ENCODE measurements at regions not wholly inside any gene's neighbourhood (a gene's known extent, or its start where the extent isn't known, plus 50 kb on each side); places are given as distances from the start of the nearest gene placed in this dataset.

DNA sequence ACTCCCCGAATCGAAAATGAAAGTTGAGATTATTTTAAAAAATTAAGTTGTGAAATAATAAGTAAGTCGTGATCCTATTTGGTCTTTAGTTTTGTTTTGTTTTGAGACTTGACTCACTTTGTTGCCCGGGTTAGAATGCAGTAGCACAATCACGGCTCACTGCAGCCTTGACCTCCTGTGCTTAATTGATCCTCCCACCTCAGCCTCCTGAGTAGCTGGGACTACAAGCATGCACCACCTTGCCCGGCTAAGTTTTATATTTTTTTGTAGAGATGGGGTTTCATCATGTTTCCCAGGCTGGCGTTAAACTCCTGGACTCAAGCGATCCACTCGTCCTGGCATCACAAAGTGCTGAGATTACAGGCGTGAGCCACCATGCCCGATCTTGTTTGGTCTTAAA lies 326.2 kb downstream of the MYCN start:
- Histone ChIP-seq H3K27ac (ENCODE audit: low read depth, low read length) (no peak overlapping the region), H3K9ac (ENCODE audit: low read depth, low read length) (no peak overlapping the region), H3K4me1 (ENCODE audit: insufficient read depth, low read length) (peaks cover 6% of the 10 kb centered on the region; the same call in 1 of the 2 replicates), H3K27me3 (ENCODE audit: insufficient read depth, low read length) (no peaks in the 10 kb centered on the region), H3K36me3 (ENCODE audit: insufficient read depth, low read length) (no peaks in the 10 kb centered on the region), H3K9me3 (ENCODE audit: insufficient read depth, low read depth, low read length) (no peaks in the 10 kb centered on the region), H3K4me3 (ENCODE audit: low read length) (no peak overlapping the region)
- WGBS = 95% methylated on average over 11 of the region's 11 CpGs

GRCh38 chr2:16264931-16265540 lies 324.7 kb downstream of the MYCN start:
- no peak overlapping the region for H3K9ac ChIP-seq (ENCODE audit: low read depth, low read length)
- no peaks in the 10 kb centered on the region for H3K36me3 ChIP-seq (ENCODE audit: insufficient read depth, low read length)
- no peaks in the 10 kb centered on the region for H3K27me3 ChIP-seq (ENCODE audit: insufficient read depth, low read length)
- WGBS = 90% methylated on average over 4 of the region's 4 CpGs
- no peak overlapping the region for H3K4me3 ChIP-seq (ENCODE audit: low read length)
- peaks cover 6% of the 10 kb centered on the region; the same call in 1 of the 2 replicates for H3K4me1 ChIP-seq (ENCODE audit: insufficient read depth, low read length)
- H3K9me3 ChIP-seq (ENCODE audit: insufficient read depth, low read depth, low read length) = no peaks in the 10 kb centered on the region
- no peak overlapping the region for H3K27ac ChIP-seq (ENCODE audit: low read depth, low read length)

DNA sequence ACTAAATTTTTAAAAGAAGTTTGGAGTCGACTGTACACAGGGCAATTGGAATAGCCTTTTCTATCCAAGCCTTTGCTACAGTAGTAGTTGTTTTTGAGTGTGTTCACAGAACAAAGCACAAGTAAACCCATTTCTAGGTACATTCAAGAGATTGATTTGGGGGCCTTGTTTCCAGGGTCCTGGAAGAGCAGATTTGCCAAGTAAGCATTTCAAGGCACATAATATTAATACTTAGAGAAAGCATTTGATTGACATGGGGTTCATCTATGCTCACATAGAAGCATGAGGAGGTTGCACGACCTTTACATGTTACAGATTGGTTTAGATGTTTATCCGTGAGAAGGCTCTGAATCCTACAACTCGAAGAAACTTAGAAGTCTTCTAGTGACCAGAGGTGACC lies 324.1 kb downstream of the MYCN start:
- no peaks in the 10 kb centered on the region for H3K36me3 ChIP-seq (ENCODE audit: insufficient read depth, low read length)

DNA sequence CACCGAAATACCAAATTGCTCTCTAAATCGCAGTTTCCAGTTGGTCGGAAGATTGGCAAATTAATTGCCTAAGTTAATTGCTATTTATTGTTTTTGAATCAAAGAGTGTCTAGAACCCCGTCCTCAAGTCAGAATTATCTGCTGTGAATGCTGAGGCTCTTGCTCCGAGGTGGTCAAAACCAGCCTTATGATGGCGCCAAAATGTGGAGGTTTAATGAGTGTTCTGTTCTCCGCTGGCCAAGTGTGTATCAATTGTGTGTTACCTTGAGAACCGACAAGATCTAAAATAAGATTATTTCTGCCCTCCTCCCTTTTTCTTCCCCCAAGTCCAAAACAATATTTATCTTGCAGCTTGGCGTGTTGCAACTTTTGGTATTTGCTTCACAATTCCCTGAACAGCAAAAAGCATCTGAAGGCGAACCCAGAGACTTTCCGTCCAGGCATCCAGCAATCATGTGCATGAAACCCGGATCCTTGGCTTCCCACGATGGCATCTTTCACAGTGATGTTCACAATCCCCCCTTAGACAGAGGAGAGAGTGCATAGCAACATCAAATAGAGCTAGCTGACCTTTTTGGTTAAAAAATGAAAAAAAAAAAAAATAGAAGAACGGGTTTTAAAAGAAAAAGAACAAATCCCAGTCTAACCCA lies 323.0 kb downstream of the MYCN start:
- Histone ChIP-seq H3K9ac (ENCODE audit: low read depth, low read length) (no peak overlapping the region), H3K4me1 (ENCODE audit: insufficient read depth, low read length) (peaks cover 6% of the 10 kb centered on the region; the same call in 1 of the 2 replicates)
- 93% methylated on average over 13 of the region's 14 CpGs for WGBS

More for the DNA sequence above, 324.1 kb downstream of the MYCN start:
- no peak overlapping the region for H3K4me3 ChIP-seq (ENCODE audit: low read length)
- H3K9ac ChIP-seq (ENCODE audit: low read depth, low read length) = no peak overlapping the region
- no peaks in the 10 kb centered on the region for H3K27me3 ChIP-seq (ENCODE audit: insufficient read depth, low read length)
- no peak overlapping the region for H3K27ac ChIP-seq (ENCODE audit: low read depth, low read length)
- peaks cover 6% of the 10 kb centered on the region; the same call in 1 of the 2 replicates for H3K4me1 ChIP-seq (ENCODE audit: insufficient read depth, low read length)
- WGBS = 97% methylated on average over 3 of the region's 4 CpGs
- H3K9me3 ChIP-seq (ENCODE audit: insufficient read depth, low read depth, low read length) = no peaks in the 10 kb centered on the region

GRCh38 chr2:16262526-16263178 lies 322.3 kb downstream of the MYCN start:
- Histone ChIP-seq H3K36me3 (ENCODE audit: insufficient read depth, low read length) (no peaks in the 10 kb centered on the region), H3K9me3 (ENCODE audit: insufficient read depth, low read depth, low read length) (no peaks in the 10 kb centered on the region), H3K4me3 (ENCODE audit: low read length) (no peak overlapping the region), H3K27ac (ENCODE audit: low read depth, low read length) (no peak overlapping the region), H3K9ac (ENCODE audit: low read depth, low read length) (no peak overlapping the region), H3K27me3 (ENCODE audit: insufficient read depth, low read length) (no peaks in the 10 kb centered on the region), H3K4me1 (ENCODE audit: insufficient read depth, low read length) (peaks cover 6% of the 10 kb centered on the region; the same call in 1 of the 2 replicates)
- 91% methylated on average over 11 of the region's 11 CpGs for WGBS

More for the DNA sequence above, 323.0 kb downstream of the MYCN start:
- Histone ChIP-seq H3K9me3 (ENCODE audit: insufficient read depth, low read depth, low read length) (no peaks in the 10 kb centered on the region), H3K27me3 (ENCODE audit: insufficient read depth, low read length) (no peaks in the 10 kb centered on the region), H3K4me3 (ENCODE audit: low read length) (no peak overlapping the region), H3K27ac (ENCODE audit: low read depth, low read length) (no peak overlapping the region), H3K36me3 (ENCODE audit: insufficient read depth, low read length) (no peaks in the 10 kb centered on the region)

- no peak overlapping the region for H3K27ac ChIP-seq (ENCODE audit: low read depth, low read length)
- peaks cover 6% of the 10 kb centered on the region; the same call in 1 of the 2 replicates for H3K4me1 ChIP-seq (ENCODE audit: insufficient read depth, low read length)
- H3K36me3 ChIP-seq (ENCODE audit: insufficient read depth, low read length) = no peaks in the 10 kb centered on the region
- no peak overlapping the region for H3K9ac ChIP-seq (ENCODE audit: low read depth, low read length)
- H3K4me3 ChIP-seq (ENCODE audit: low read length) = no peak overlapping the region
- no peaks in the 10 kb centered on the region for H3K9me3 ChIP-seq (ENCODE audit: insufficient read depth, low read depth, low read length)
- 96% methylated on average over 2 of the region's 2 CpGs for WGBS
- no peaks in the 10 kb centered on the region for H3K27me3 ChIP-seq (ENCODE audit: insufficient read depth, low read length)
These were observed 321.4 kb downstream of the MYCN start for GRCh38 chr2:16261791-16262190.

- no peaks in the 10 kb centered on the region for H3K9me3 ChIP-seq (ENCODE audit: insufficient read depth, low read depth, low read length)
- no peak overlapping the region for H3K4me3 ChIP-seq (ENCODE audit: low read length)
- H3K4me1 ChIP-seq (ENCODE audit: insufficient read depth, low read length) = peaks cover 6% of the 10 kb centered on the region; the same call in 1 of the 2 replicates
- no peak overlapping the region for H3K27ac ChIP-seq (ENCODE audit: low read depth, low read length)
- H3K27me3 ChIP-seq (ENCODE audit: insufficient read depth, low read length) = no peaks in the 10 kb centered on the region
- H3K36me3 ChIP-seq (ENCODE audit: insufficient read depth, low read length) = no peaks in the 10 kb centered on the region
- 94% methylated on average over 3 of the region's 3 CpGs for WGBS
- no peak overlapping the region for H3K9ac ChIP-seq (ENCODE audit: low read depth, low read length)
These were observed 320.7 kb downstream of the MYCN start for GRCh38 chr2:16261071-16261470.

DNA sequence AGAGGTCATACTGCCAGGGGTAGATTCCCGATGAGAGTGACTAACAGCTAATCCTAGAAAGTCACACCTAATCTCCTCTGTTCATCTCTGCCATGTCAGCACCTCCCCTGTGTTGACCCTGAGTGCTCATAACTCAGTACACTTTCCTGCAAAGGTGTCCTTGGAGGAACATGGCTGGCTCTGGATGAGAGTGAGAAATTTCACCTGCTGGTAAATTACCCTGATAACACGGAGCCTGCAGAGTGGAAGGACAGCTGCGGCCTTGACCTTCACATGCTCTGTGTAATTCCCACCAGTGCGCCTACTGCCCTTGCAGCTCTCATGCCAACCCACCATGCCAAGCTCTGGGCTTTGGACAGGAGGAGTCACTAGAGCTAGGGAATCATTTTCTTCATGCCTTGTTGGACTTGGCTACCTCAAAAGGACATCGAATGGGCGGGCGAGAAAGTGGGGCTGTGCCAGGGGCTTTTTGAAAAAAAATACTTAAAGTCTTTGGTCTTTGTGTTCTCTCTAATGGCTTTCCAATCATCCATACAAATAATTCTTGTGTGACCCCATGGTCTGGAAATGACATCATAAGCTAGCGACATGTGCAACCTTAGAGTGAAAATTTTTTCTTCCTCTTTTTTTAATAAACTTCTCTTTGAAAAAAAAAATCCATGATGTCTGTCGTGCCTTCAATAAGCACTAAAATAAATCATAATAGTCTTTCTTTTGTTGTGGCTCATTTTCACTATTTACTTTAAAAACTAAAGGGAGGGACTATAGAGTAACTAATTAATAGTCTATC lies 319.9 kb downstream of the MYCN start:
- Histone ChIP-seq H3K4me3 (ENCODE audit: low read length) (no peak overlapping the region), H3K4me1 (ENCODE audit: insufficient read depth, low read length) (peaks cover 6% of the 10 kb centered on the region; the same call in 1 of the 2 replicates), H3K9me3 (ENCODE audit: insufficient read depth, low read depth, low read length) (no peaks in the 10 kb centered on the region), H3K27ac (ENCODE audit: low read depth, low read length) (no peak overlapping the region), H3K27me3 (ENCODE audit: insufficient read depth, low read length) (no peaks in the 10 kb centered on the region), H3K36me3 (ENCODE audit: insufficient read depth, low read length) (no peaks in the 10 kb centered on the region), H3K9ac (ENCODE audit: low read depth, low read length) (no peak overlapping the region)
- 95% methylated on average over 8 of the region's 9 CpGs for WGBS

- Histone ChIP-seq H3K27me3 (ENCODE audit: insufficient read depth, low read length) (no peaks in the 10 kb centered on the region), H3K36me3 (ENCODE audit: insufficient read depth, low read length) (no peaks in the 10 kb centered on the region), H3K27ac (ENCODE audit: low read depth, low read length) (no peak overlapping the region), H3K4me3 (ENCODE audit: low read length) (no peak overlapping the region), H3K9ac (ENCODE audit: low read depth, low read length) (no peak overlapping the region), H3K4me1 (ENCODE audit: insufficient read depth, low read length) (peaks cover 6% of the 10 kb centered on the region; the same call in 1 of the 2 replicates), H3K9me3 (ENCODE audit: insufficient read depth, low read depth, low read length) (0 out of 2 replicates have a peak, but pooled peaks cover 2% of the 10 kb centered on the region)
- WGBS = 90% methylated on average over 1 of the region's 1 CpG
These were observed 318.7 kb downstream of the MYCN start for GRCh38 chr2:16259010-16259409.

- 0 out of 2 replicates have a peak, but pooled peaks cover 2% of the 10 kb centered on the region for H3K9me3 ChIP-seq (ENCODE audit: insufficient read depth, low read depth, low read length)
- no peak overlapping the region for H3K9ac ChIP-seq (ENCODE audit: low read depth, low read length)
- H3K4me3 ChIP-seq (ENCODE audit: low read length) = no peak overlapping the region
- H3K4me1 ChIP-seq (ENCODE audit: insufficient read depth, low read length) = peaks cover 6% of the 10 kb centered on the region; the same call in 1 of the 2 replicates
- no peak overlapping the region for H3K27ac ChIP-seq (ENCODE audit: low read depth, low read length)
- no peaks in the 10 kb centered on the region for H3K36me3 ChIP-seq (ENCODE audit: insufficient read depth, low read length)
- WGBS = 95% methylated on average over 1 of the region's 1 CpG
- H3K27me3 ChIP-seq (ENCODE audit: insufficient read depth, low read length) = no peaks in the 10 kb centered on the region
These were observed 318.0 kb downstream of the MYCN start for GRCh38 chr2:16258350-16258749.
